Naive thymus-derived CD8-positive, alpha-beta T cell (primary cell): ENCODE measurements at regions not wholly inside any gene's neighbourhood (a gene's known extent, or its start where the extent isn't known, plus 50 kb on each side); places are given as distances from the start of the nearest gene placed in this dataset.

Experiments used
- ATAC-seq, 2 donors: fragments of 150-1000 bp; cut with Tn5 transposase in 1 of 2; sonication (Bioruptor Pico), chemical (Tn5 transposase) in 1 of 2; 1 replicate in 1 of 2; 2 replicates in 1 of 2; pipeline ENCODE4 v1.10.0; 2021; ENCODE audit warnings: mild to moderate bottlenecking in 2 of 2, moderate library complexity in 2 of 2
- POLR2A ChIA-PET: fragments of 350-600 bp; sonication (Branson Sonifier 250); formaldehyde crosslinking; loops from one replicate; lab custom pipeline; 2021; ENCODE audit warnings: antibody characterized with exemption; lab: Charles Lee
- DNase-seq, 10 donors: peaks; one replicate each; pipeline versions ENCODE4 v3.0.0 to v3.0.0-alpha.2; 2020 to 2022
- H3K27ac Mint-ChIP-seq, 10 donors: one replicate each; pipeline ENCODE4 v1.8.0; 2020 to 2022; ENCODE audit warnings: mild to moderate bottlenecking in 10 of 10, mixed read lengths in 10 of 10, moderate library complexity in 4 of 10, inconsistent platforms in 1 of 10
- H3K27me3 Mint-ChIP-seq, 5 donors: one replicate each; pipeline ENCODE4 v1.8.0; 2021 to 2022; ENCODE audit warnings: mixed read lengths in 5 of 5
- H3K36me3 Mint-ChIP-seq, 3 donors: one replicate each; pipeline ENCODE4 v1.8.0; 2020 to 2022; ENCODE audit warnings: mixed read lengths in 3 of 3, mild to moderate bottlenecking in 2 of 3, inconsistent platforms in 1 of 3
- H3K4me1 Mint-ChIP-seq, 4 donors: one replicate each; pipeline ENCODE4 v1.8.0; 2021 to 2022; ENCODE audit warnings: mixed read lengths in 4 of 4
- H3K4me3 Mint-ChIP-seq, 10 donors: one replicate each; pipeline ENCODE4 v1.8.0; 2020 to 2022; ENCODE audit warnings: mild to moderate bottlenecking in 10 of 10, mixed read lengths in 10 of 10, moderate library complexity in 6 of 10, inconsistent platforms in 1 of 10
- H3K9me3 Mint-ChIP-seq, 9 donors: one replicate each; pipeline ENCODE4 v1.8.0; 2020 to 2022; ENCODE audit warnings: mixed read lengths in 9 of 9, mild to moderate bottlenecking in 3 of 9, inconsistent platforms in 1 of 9, moderate library complexity in 1 of 9

DNA sequence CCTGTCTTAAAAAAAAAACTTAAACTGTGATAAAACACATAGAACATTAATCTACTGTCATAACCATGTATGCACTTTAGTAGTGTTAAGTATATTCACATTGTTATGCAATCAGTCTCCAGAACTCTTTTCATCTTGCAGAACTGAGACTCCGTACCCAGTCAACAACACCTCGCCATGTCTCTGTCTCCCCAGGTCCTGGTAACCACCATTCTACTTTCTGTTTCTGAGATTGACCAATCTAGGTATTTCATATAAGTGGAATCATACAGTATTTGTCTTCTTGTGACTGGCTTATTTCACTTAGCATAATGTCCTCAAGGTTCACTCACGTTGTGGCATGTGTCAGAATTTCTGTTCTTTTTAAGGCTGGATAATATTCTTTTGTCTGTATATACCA is 290.8 kb upstream of the CXCR4 start:
- DNase-seq: no peak
- Mint-ChIP-seq H3K36me3 (no peaks in the 10 kb centered on the region), H3K4me3 (no peak overlapping the region), H3K27me3 (peaks cover 5 to 41% (median 22%) of the 10 kb centered on the region in 5 donors), H3K9me3 (no peaks in the 10 kb centered on the region), H3K27ac (no peak overlapping the region), H3K4me1 (peaks cover 0 to 5% (median 1%) of the 10 kb centered on the region in 4 donors)
- ATAC-seq: no peak
- POLR2A ChIA-PET: no interaction called here

GRCh38 chr2:136407952-136408318 is 290.0 kb upstream of the CXCR4 start:
- DNase-seq (no peak), ATAC-seq (peak in 1 of 2 donors; percentile 23)
- Mint-ChIP-seq H3K4me1 (peaks cover 0 to 5% (median 1%) of the 10 kb centered on the region in 4 donors), H3K27ac (no peak overlapping the region), H3K27me3 (peaks cover 7 to 49% (median 28%) of the 10 kb centered on the region in 5 donors), H3K4me3 (no peak overlapping the region), H3K36me3 (no peaks in the 10 kb centered on the region), H3K9me3 (no peaks in the 10 kb centered on the region)
- POLR2A ChIA-PET: no interaction called here

DNA sequence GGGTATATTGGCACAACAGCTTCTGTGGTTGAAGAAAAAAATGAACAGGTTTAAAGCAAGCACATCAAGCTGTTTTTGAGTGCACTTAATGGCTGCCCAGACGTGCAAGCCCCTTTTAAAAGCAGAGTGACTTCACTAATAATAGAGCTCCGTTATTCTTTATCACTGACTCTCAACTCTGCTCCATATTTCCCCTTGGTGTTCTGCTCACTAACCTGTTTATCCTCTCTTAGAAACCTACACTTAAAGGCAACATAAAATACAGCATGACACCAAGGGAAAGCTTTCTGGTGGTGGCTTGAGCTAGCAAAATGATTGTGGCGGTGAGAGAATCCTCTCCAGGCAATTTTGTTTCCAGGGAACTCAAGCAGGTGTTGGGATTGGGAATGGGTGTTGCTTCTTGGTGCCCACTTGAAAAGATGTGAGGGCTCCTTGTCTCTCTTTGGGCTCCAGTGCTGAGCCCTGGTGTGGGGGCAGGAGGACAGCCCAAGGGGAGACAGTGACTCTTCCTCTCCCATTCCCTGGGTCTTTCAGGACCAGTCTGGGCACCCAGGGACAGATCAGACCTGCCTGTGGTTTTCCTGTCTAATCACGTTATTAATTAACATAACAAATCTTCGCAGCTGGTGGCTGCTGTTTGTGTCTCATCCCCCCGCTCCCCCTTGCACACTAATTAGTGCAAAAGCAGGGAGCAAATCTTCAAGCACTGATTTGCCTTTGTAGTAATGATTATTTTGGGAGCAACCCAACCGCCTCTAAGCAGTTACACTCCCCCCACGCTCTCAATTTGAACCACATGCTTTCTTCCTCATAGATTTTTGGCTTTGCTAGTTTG is 289.4 kb upstream of the CXCR4 start:
- no peak for ATAC-seq
- Mint-ChIP-seq H3K27me3 (peaks cover 7 to 55% (median 31%) of the 10 kb centered on the region in 5 donors), H3K9me3 (no peaks in the 10 kb centered on the region), H3K4me1 (peaks cover 0 to 5% (median 1%) of the 10 kb centered on the region in 4 donors), H3K36me3 (no peaks in the 10 kb centered on the region), H3K27ac (no peak overlapping the region), H3K4me3 (no peak overlapping the region)
- POLR2A ChIA-PET: no interaction called here
- DNase-seq: no peak

DNA sequence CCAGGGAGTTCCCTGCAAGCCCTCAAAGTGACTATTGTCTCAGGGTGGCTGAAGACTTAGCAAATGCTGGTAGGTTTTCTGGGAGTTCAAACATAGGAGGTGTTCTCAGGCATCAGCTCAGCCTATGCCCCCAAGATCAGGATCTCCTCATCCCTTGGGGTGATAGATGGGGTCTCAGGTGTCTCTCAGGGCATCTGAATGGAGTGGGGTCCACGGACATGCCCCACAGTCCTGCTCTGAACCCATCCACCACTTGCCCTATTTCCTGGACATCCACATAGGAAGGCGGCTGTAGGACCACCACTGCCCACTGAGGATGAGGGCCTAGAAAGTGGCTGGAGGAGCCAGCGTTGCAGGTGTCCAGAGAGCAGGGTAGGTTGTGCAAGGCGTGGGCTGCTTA is 287.0 kb upstream of the CXCR4 start:
- ATAC-seq: no peak
- peak overlapping the region in 1 of 10 donors; percentile 14 for H3K27ac Mint-ChIP-seq
- POLR2A ChIA-PET: no interaction called here
- no peaks in the 10 kb centered on the region for H3K9me3 Mint-ChIP-seq
- H3K27me3 Mint-ChIP-seq: peaks cover 11 to 66% (median 38%) of the 10 kb centered on the region in 5 donors
- H3K4me3 Mint-ChIP-seq: no peak overlapping the region
- H3K36me3 Mint-ChIP-seq: no peaks in the 10 kb centered on the region
- DNase-seq: no peak
- H3K4me1 Mint-ChIP-seq: peaks cover 0 to 5% (median 1%) of the 10 kb centered on the region in 4 donors

DNA sequence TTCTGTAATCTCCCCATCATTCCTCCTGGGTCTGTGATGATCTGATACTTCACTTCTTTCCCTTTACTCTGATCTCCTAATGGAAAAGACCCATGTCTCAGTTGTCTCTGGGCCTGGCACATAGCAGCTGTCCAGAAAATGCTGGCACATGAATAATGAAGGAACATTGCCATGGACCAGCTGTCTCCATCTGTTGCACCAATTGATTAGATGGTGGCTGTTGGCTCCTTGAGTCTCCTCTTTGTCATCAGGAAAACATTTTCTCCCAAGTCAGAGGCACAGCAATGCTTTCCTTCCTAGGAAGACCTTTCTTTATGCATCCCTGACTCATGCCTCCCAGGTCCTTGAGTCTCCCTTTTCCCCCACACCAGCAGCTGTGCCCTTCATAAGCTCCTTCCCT is 286.2 kb upstream of the CXCR4 start:
- H3K4me3 Mint-ChIP-seq: no peak overlapping the region
- POLR2A ChIA-PET: no interaction called here
- H3K27me3 Mint-ChIP-seq: peaks cover 11 to 66% (median 38%) of the 10 kb centered on the region in 5 donors
- DNase-seq (no peak), ATAC-seq (no peak)
- peaks cover 0 to 5% (median 1%) of the 10 kb centered on the region in 4 donors for H3K4me1 Mint-ChIP-seq
- no peaks in the 10 kb centered on the region for H3K9me3 Mint-ChIP-seq
- no peak overlapping the region for H3K27ac Mint-ChIP-seq
- no peaks in the 10 kb centered on the region for H3K36me3 Mint-ChIP-seq

GRCh38 chr2:136402281-136402680 is 284.3 kb upstream of the CXCR4 start:
- no peak overlapping the region for H3K4me3 Mint-ChIP-seq
- H3K27ac Mint-ChIP-seq: no peak overlapping the region
- peaks cover 8 to 50% (median 31%) of the 10 kb centered on the region in 5 donors for H3K27me3 Mint-ChIP-seq

DNA sequence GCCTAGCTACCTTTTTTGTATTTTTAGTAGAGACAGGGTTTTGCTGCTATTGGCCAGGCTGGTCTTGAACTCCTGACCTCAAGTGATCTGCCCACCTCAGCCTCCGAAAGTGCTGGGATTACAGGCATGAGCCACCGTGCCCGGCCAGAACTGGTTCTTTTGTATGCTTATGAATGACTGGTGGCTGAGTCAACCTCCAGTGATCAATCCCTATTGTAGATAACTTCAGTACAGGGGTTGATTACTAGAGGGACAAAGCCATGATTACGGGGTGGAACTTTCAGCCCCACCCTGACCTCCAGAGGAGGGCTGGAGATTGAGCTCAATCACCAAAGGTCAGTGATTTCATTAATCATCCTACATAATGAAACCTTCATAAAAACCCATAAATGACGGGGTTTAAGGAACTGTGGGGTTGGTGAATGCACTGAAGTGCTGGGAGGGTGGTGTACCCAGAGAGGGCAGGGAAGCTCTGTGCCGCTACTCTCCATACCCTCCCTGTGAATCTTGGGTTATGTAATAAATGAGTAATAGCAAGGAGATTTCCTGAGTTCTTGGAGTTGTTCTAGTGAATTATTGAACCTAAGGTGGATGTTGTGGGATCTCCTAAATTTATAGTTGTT is 281.8 kb upstream of the CXCR4 start:
- H3K27ac Mint-ChIP-seq: no peak overlapping the region
- no peak overlapping the region for H3K4me3 Mint-ChIP-seq
- no peaks in the 10 kb centered on the region for H3K9me3 Mint-ChIP-seq
- peaks cover 6 to 35% (median 23%) of the 10 kb centered on the region in 5 donors for H3K27me3 Mint-ChIP-seq
- POLR2A ChIA-PET: no interaction called here
- H3K4me1 Mint-ChIP-seq: peaks cover 0 to 3% (median under 1%) of the 10 kb centered on the region in 4 donors
- no peak for ATAC-seq
- H3K36me3 Mint-ChIP-seq: no peaks in the 10 kb centered on the region
- no peak for DNase-seq

More at GRCh38 chr2:136402281-136402680, 284.3 kb upstream of the CXCR4 start:
- H3K9me3 Mint-ChIP-seq: no peaks in the 10 kb centered on the region
- POLR2A ChIA-PET: no interaction called here
- peaks cover 0 to 3% (median 0%) of the 10 kb centered on the region in 4 donors for H3K4me1 Mint-ChIP-seq
- ATAC-seq (no peak), DNase-seq (no peak)
- no peaks in the 10 kb centered on the region for H3K36me3 Mint-ChIP-seq

GRCh38 chr2:136395582-136395981 is 277.6 kb upstream of the CXCR4 start:
- H3K4me3 Mint-ChIP-seq: no peak overlapping the region
- H3K36me3 Mint-ChIP-seq: no peaks in the 10 kb centered on the region
- ATAC-seq: no peak
- peak overlapping the region in 1 of 10 donors; percentile 17 for H3K27ac Mint-ChIP-seq
- H3K9me3 Mint-ChIP-seq: no peaks in the 10 kb centered on the region
- H3K27me3 Mint-ChIP-seq: peaks cover 0 to 8% (median 0%) of the 10 kb centered on the region in 5 donors
- peaks cover 6 to 24% (median 9%) of the 10 kb centered on the region in 4 donors for H3K4me1 Mint-ChIP-seq
- DNase-seq: no peak
- POLR2A ChIA-PET: no interaction called here

GRCh38 chr2:136394136-136395060 is 276.4 kb upstream of the CXCR4 start:
- Mint-ChIP-seq H3K4me1 (peaks cover 8 to 33% (median 14%) of the 10 kb centered on the region in 4 donors), H3K9me3 (no peaks in the 10 kb centered on the region), H3K27me3 (peaks cover 0 to 5% (median 0%) of the 10 kb centered on the region in 5 donors), H3K4me3 (no peak overlapping the region), H3K36me3 (no peaks in the 10 kb centered on the region), H3K27ac (no peak overlapping the region)
- POLR2A ChIA-PET: no interaction called here
- DNase-seq (no peak), ATAC-seq (no peak)

DNA sequence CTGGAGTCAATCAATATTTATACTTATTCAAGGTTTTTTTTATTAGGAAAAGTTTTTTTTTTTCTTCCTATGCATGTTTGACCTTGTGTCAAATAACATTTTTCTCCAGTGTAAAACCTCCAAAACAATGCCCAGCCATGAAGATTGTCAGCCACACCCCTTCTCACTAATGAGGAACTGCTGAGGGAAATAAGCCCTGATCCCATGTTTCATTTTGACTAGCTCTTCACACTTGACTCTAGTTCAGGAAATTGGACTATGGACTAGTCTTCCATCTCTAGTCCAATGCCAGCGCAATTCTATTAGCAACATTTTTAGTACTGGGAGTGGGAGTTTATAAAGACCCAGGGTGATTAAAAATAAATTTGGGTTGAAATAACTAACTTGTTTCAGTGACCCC is 275.6 kb upstream of the CXCR4 start:
- Mint-ChIP-seq H3K4me1 (peaks cover 8 to 33% (median 14%) of the 10 kb centered on the region in 4 donors), H3K27ac (no peak overlapping the region), H3K9me3 (no peaks in the 10 kb centered on the region), H3K36me3 (no peaks in the 10 kb centered on the region), H3K27me3 (peaks cover 0 to 5% (median 0%) of the 10 kb centered on the region in 5 donors), H3K4me3 (no peak overlapping the region)
- POLR2A ChIA-PET: no interaction called here
- DNase-seq: no peak
- no peak for ATAC-seq

GRCh38 chr2:136392897-136393505 is 275.1 kb upstream of the CXCR4 start:
- Mint-ChIP-seq H3K36me3 (no peaks in the 10 kb centered on the region), H3K9me3 (no peaks in the 10 kb centered on the region), H3K27me3 (peaks cover 0 to 4% (median 0%) of the 10 kb centered on the region in 5 donors), H3K27ac (peak overlapping the region in 1 of 10 donors; percentile 57), H3K4me3 (no peak overlapping the region), H3K4me1 (peaks cover 8 to 33% (median 14%) of the 10 kb centered on the region in 4 donors)
- DNase-seq: no peak
- POLR2A ChIA-PET: no interaction called here
- no peak for ATAC-seq

DNA sequence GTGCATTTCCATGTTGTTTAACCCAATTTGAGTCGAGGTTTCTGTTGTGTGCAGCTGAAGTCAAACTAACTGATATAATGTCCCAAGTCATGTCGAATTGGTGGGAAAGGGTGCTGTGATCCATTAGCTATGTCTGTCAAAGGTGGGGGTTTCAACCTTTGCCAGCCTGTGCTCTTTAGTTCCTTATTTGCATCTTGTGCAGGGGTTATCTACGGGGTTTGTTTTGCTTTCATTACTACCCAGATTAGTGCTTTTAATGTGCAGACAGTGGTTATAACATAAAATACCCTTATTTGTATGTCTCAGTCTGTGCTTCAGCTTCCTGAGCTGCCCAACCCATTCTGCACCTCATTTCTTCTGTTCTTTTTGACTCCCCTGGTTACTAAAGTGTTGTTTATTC is 271.9 kb upstream of the CXCR4 start:
- Mint-ChIP-seq H3K4me3 (peak overlapping the region in 1 of 10 donors; percentile 30), H3K9me3 (no peaks in the 10 kb centered on the region), H3K27me3 (no peaks in the 10 kb centered on the region), H3K36me3 (no peaks in the 10 kb centered on the region), H3K4me1 (peaks cover 8 to 34% (median 17%) of the 10 kb centered on the region in 4 donors), H3K27ac (peak overlapping the region in 4 of 10 donors; percentile 1 to 72 (median 34))
- no peak for DNase-seq
- peak; percentile 23 to 52 for ATAC-seq
- POLR2A ChIA-PET: interaction anchor here (0.6 kb wide), 1 partner anchor 273 kb away, joined by 3 read pairs; no protein-coding TSS in a partner anchor
